Astrocyte (in vitro differentiated cells and primary cell): ENCODE measurements at regions not wholly inside any gene's neighbourhood (a gene's known extent, or its start where the extent isn't known, plus 50 kb on each side); places are given as distances from the start of the nearest gene placed in this dataset.

Experiments
- DNase-seq: peaks from one replicate; pipeline ENCODE4 v3.0.0-alpha.2; 2010; ENCODE audit warnings: low read depth
- FAIRE-seq: peaks from 2 replicates; lab custom pipeline; 2011; peaks lifted over from hg19 to GRCh38; lab: Jason Lieb, UNC
- H2AFZ ChIP-seq: 2 replicates; pipeline ENCODE4 v1.6.0; 2012; ENCODE audit warnings: low read depth, low read length, inconsistent platforms
- H3K27ac ChIP-seq: 2 replicates; pipeline ENCODE4 v1.5.1; 2011; ENCODE audit warnings: low read depth, low read length, inconsistent platforms
- H3K27me3 ChIP-seq: 2 replicates; pipeline ENCODE4 v1.6.0; 2011; ENCODE audit warnings: low read length, inconsistent platforms; ENCODE audit not compliant: insufficient read depth
- H3K36me3 ChIP-seq: 2 replicates; pipeline ENCODE4 v1.5.1; 2011; ENCODE audit warnings: low read length, inconsistent platforms; ENCODE audit not compliant: insufficient read depth
- H3K4me1 ChIP-seq: 2 replicates; pipeline ENCODE4 v1.5.1; 2011; ENCODE audit warnings: low read length, inconsistent platforms; ENCODE audit not compliant: insufficient read depth
- H3K4me2 ChIP-seq: 2 replicates; pipeline ENCODE4 v1.6.0; 2012; ENCODE audit warnings: low read length, inconsistent platforms
- H3K4me3 ChIP-seq: 2 replicates; pipeline ENCODE4 v1.5.1; 2011; ENCODE audit warnings: low read depth, mild to moderate bottlenecking, low read length, inconsistent platforms; ENCODE audit not compliant: insufficient read depth
- H3K79me2 ChIP-seq: 2 replicates; pipeline ENCODE4 v1.6.0; 2012; ENCODE audit warnings: mild to moderate bottlenecking, low read length, inconsistent platforms; ENCODE audit not compliant: insufficient read depth
- H3K9ac ChIP-seq: 2 replicates; pipeline ENCODE4 v1.6.0; 2012; ENCODE audit warnings: mild to moderate bottlenecking, low read length, inconsistent platforms
- H3K9me3 ChIP-seq: 2 replicates; pipeline ENCODE4 v1.5.1; 2012; ENCODE audit warnings: low read depth, mild to moderate bottlenecking, low read length, inconsistent platforms; ENCODE audit not compliant: insufficient read depth
- H4K20me1 ChIP-seq: 2 replicates; pipeline ENCODE4 v1.6.0; 2012; ENCODE audit warnings: low read length, inconsistent platforms; ENCODE audit not compliant: insufficient read depth
- H3K27ac Mint-ChIP-seq: one replicate; pipeline ENCODE4 v1.8.0; 2021; ENCODE audit warnings: mild to moderate bottlenecking, mixed read lengths; ENCODE audit not compliant: unreplicated experiment
- H3K27me3 Mint-ChIP-seq: one replicate; pipeline ENCODE4 v1.8.0; 2021; ENCODE audit warnings: low read depth, mixed read lengths; ENCODE audit not compliant: unreplicated experiment
- H3K36me3 Mint-ChIP-seq: one replicate; pipeline ENCODE4 v1.8.0; 2021; ENCODE audit warnings: low read depth, mixed read lengths; ENCODE audit not compliant: unreplicated experiment
- H3K4me1 Mint-ChIP-seq: one replicate; pipeline ENCODE4 v1.8.0; 2021; ENCODE audit warnings: low read depth, mixed read lengths; ENCODE audit not compliant: unreplicated experiment
- H3K4me3 Mint-ChIP-seq: one replicate; pipeline ENCODE4 v1.8.0; 2021; ENCODE audit warnings: mild to moderate bottlenecking, moderate library complexity, mixed read lengths; ENCODE audit not compliant: unreplicated experiment
- H3K9me3 Mint-ChIP-seq: one replicate; pipeline ENCODE4 v1.8.0; 2021; ENCODE audit warnings: mild to moderate bottlenecking, mixed read lengths; ENCODE audit not compliant: unreplicated experiment
- EZH2 ChIP-seq: IDR thresholded peaks from 2 replicates; pipeline ENCODE4 v1.6.1; 2012; ENCODE audit warnings: mild to moderate bottlenecking, low read length, inconsistent platforms; ENCODE audit not compliant: insufficient read depth
- TF ChIP-seq, protein P1 (sequence below): IDR thresholded peaks from 2 replicates; pipeline ENCODE4 v1.5.1; 2011; ENCODE audit warnings: low read depth, mild to moderate bottlenecking, inconsistent platforms, low read length, moderate library complexity; ENCODE audit not compliant: insufficient read depth

DNA sequence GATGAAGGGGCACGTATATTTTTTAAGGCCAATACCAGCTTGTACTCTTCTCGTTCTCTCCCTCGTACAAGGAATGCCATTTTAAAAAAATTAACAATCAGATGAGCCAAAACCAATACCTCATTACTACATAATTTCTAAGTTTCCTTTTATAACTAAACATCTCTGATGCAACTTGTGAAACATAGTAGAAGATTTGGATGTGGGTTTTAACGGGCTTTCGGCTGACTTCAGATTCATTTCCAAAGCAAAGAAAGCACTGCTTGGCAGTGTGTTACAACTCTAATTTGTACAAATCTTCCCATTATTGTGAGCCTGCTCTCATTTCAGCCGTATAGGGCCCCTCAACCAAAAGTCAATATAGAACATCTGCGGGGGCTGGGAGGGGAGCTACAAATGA lies 99.1 kb upstream of the TMCC3 start:
- Mint-ChIP-seq H3K27me3 (peaks cover 16% of the 10 kb centered on the region), H3K4me1 (peaks cover 5% of the 10 kb centered on the region), H3K9me3 (no peaks in the 10 kb centered on the region), H3K4me3 (no peak overlapping the region), H3K36me3 (no peaks in the 10 kb centered on the region), H3K27ac (no peak overlapping the region)
- Histone ChIP-seq H3K27ac (no peak overlapping the region), H3K36me3 (no peaks in the 10 kb centered on the region), H3K4me2 (no peak overlapping the region), H3K4me1 (no peaks in the 10 kb centered on the region), H4K20me1 (no peaks in the 10 kb centered on the region), H3K79me2 (no peaks in the 10 kb centered on the region), H3K9ac (no peak overlapping the region), H3K27me3 (peaks cover 35% of the 10 kb centered on the region), H2AFZ (no peak overlapping the region), H3K4me3 (no peak overlapping the region), H3K9me3 (no peaks in the 10 kb centered on the region)
- no peak for FAIRE-seq
- no peak for DNase-seq
- TF ChIP-seq, protein P1, sequence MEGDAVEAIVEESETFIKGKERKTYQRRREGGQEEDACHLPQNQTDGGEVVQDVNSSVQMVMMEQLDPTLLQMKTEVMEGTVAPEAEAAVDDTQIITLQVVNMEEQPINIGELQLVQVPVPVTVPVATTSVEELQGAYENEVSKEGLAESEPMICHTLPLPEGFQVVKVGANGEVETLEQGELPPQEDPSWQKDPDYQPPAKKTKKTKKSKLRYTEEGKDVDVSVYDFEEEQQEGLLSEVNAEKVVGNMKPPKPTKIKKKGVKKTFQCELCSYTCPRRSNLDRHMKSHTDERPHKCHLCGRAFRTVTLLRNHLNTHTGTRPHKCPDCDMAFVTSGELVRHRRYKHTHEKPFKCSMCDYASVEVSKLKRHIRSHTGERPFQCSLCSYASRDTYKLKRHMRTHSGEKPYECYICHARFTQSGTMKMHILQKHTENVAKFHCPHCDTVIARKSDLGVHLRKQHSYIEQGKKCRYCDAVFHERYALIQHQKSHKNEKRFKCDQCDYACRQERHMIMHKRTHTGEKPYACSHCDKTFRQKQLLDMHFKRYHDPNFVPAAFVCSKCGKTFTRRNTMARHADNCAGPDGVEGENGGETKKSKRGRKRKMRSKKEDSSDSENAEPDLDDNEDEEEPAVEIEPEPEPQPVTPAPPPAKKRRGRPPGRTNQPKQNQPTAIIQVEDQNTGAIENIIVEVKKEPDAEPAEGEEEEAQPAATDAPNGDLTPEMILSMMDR: no peak
- TF ChIP-seq EZH2: no peak

DNA sequence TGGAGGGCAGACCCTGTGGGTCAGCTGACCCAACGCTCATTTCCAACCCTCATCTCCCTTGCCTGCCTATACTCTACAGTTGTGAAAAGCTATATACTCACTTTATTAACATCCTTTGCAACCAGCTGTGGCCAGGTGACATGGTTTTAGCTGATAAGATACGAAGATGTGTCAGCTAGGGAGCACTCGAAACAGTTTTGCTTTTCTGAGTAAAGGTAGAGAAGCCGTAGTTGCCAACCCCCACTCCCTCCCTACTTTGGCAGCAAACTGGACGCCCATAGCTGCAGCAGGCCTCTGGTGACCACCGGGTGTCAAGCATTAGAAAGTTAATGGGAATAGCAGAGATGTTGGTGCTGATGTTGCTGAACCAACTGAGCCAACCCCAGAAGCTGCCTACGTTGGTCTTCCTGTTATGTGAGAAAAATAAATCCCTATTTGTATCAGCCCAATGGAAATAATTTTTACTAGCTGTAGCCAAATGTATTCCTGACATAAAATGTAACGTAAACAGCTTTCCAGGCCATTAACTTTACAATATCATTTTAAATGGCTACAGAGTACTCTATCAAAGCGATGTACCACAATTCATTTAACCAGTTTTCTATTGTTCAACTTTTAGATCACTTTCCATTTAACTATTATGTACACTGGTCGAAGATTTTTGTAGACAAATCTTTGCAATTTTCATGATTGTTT lies 98.5 kb upstream of the TMCC3 start:
- H3K4me1 ChIP-seq: no peaks in the 10 kb centered on the region
- DNase-seq: no peak
- Mint-ChIP-seq H3K4me3 (no peak overlapping the region), H3K27ac (no peak overlapping the region), H3K36me3 (no peaks in the 10 kb centered on the region), H3K4me1 (peaks cover 5% of the 10 kb centered on the region), H3K9me3 (no peaks in the 10 kb centered on the region), H3K27me3 (peaks cover 16% of the 10 kb centered on the region)
- H4K20me1 ChIP-seq: no peaks in the 10 kb centered on the region
- H3K4me2 ChIP-seq: no peak overlapping the region
- TF ChIP-seq, protein P1: no peak
- TF ChIP-seq EZH2: no peak
- H3K27ac ChIP-seq: no peak overlapping the region
- no peak for FAIRE-seq
- peaks cover 35% of the 10 kb centered on the region for H3K27me3 ChIP-seq
- H2AFZ ChIP-seq: no peak overlapping the region
- H3K9ac ChIP-seq: no peak overlapping the region
- H3K9me3 ChIP-seq: no peaks in the 10 kb centered on the region
- H3K4me3 ChIP-seq: no peak overlapping the region
- no peaks in the 10 kb centered on the region for H3K36me3 ChIP-seq
- no peaks in the 10 kb centered on the region for H3K79me2 ChIP-seq

DNA sequence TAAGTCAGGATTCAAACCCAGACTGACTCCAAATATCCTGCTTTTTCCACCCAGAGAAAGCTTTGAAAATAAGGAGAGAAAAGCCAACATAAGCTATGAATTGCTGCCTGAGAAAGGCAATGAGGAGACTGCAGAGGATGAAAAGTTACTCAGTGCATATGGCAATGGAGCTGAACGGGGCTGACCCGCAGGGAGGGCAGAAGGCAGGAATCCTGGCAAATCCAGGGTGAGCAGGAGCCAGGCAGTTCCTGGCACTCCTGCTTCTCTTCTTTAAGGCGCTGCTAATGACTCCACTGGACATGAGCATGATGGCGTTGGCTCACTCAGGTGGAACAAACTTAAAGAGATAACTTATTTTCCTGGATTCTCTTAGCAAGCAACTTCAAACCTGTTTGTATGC lies 95.2 kb upstream of the TMCC3 start:
- Mint-ChIP-seq H3K27me3 (peaks cover 10% of the 10 kb centered on the region), H3K4me3 (no peak overlapping the region), H3K9me3 (no peaks in the 10 kb centered on the region), H3K36me3 (no peaks in the 10 kb centered on the region), H3K27ac (no peak overlapping the region), H3K4me1 (peaks cover 3% of the 10 kb centered on the region)
- Histone ChIP-seq H3K27ac (no peak overlapping the region), H3K79me2 (no peaks in the 10 kb centered on the region), H3K4me3 (no peak overlapping the region), H3K9ac (no peak overlapping the region), H3K4me1 (no peaks in the 10 kb centered on the region), H3K9me3 (no peaks in the 10 kb centered on the region), H3K36me3 (no peaks in the 10 kb centered on the region), H2AFZ (no peak overlapping the region), H3K4me2 (no peak overlapping the region), H3K27me3 (peaks cover 22% of the 10 kb centered on the region), H4K20me1 (no peaks in the 10 kb centered on the region)
- DNase-seq: no peak
- FAIRE-seq: no peak
- TF ChIP-seq, protein P1: no peak
- TF ChIP-seq EZH2: no peak
